Fibroblast of skin of right quadriceps (primary cell): ENCODE measurements at regions not wholly inside any gene's neighbourhood (a gene's known extent, or its start where the extent isn't known, plus 50 kb on each side); places are given as distances from the start of the nearest gene placed in this dataset.
"Not testable (repeated sequence)": the region's sequence is repeated elsewhere in the genome, so short reads cannot be mapped to it uniquely, and the experiment has no call there.

ENCODE experiments used
- DNase-seq: peaks from one replicate; pipeline ENCODE4 v3.0.0-alpha.2; 2013

GRCh38 chr3:10109-10996 is 186.2 kb upstream of the CHL1 start:
- not testable (repeated sequence) for DNase-seq

- peak; percentile 0 for DNase-seq
Observed at GRCh38 chr3:11734-12133, 184.8 kb upstream of the CHL1 start.

- no peak for DNase-seq
Observed at GRCh38 chr3:14652-15051, 181.9 kb upstream of the CHL1 start.

GRCh38 chr3:16366-16765 is 180.2 kb upstream of the CHL1 start:
- no peak for DNase-seq

GRCh38 chr3:20421-20820 is 176.1 kb upstream of the CHL1 start:
- DNase-seq = no peak

GRCh38 chr3:24006-24405 is 172.6 kb upstream of the CHL1 start:
- DNase-seq = no peak

- DNase-seq = no peak
Observed at GRCh38 chr3:25056-25455, 171.5 kb upstream of the CHL1 start.

GRCh38 chr3:35985-36384 is 160.6 kb upstream of the CHL1 start:
- DNase-seq = not testable (repeated sequence)

GRCh38 chr3:42871-43744 is 153.5 kb upstream of the CHL1 start:
- not testable (repeated sequence) for DNase-seq

GRCh38 chr3:44028-44676 is 152.4 kb upstream of the CHL1 start:
- no peak for DNase-seq

GRCh38 chr3:44941-45340 is 151.6 kb upstream of the CHL1 start:
- DNase-seq = not testable (repeated sequence)

GRCh38 chr3:46576-46975 is 150.0 kb upstream of the CHL1 start:
- DNase-seq = no peak

GRCh38 chr3:53441-53840 is 143.1 kb upstream of the CHL1 start:
- DNase-seq = not testable (repeated sequence)

GRCh38 chr3:54240-54639 is 142.3 kb upstream of the CHL1 start:
- no peak for DNase-seq

GRCh38 chr3:56672-57071 is 139.9 kb upstream of the CHL1 start:
- no peak for DNase-seq

GRCh38 chr3:59854-60253 is 136.7 kb upstream of the CHL1 start:
- no peak for DNase-seq

GRCh38 chr3:63095-63765 is 133.3 kb upstream of the CHL1 start:
- DNase-seq = no peak

- no peak for DNase-seq
Observed at GRCh38 chr3:69690-70089, 126.9 kb upstream of the CHL1 start.

GRCh38 chr3:72776-73175 is 123.8 kb upstream of the CHL1 start:
- DNase-seq = no peak

- DNase-seq = no peak
Observed at GRCh38 chr3:73271-73670, 123.3 kb upstream of the CHL1 start.

GRCh38 chr3:74676-75243 is 121.8 kb upstream of the CHL1 start:
- no peak for DNase-seq

- no peak for DNase-seq
Observed at GRCh38 chr3:75260-75659, 121.3 kb upstream of the CHL1 start.

- DNase-seq = no peak
Observed at GRCh38 chr3:79542-79941, 117.0 kb upstream of the CHL1 start.
